Left cardiac atrium (tissue), 4 donors: ENCODE measurements at regions not wholly inside any gene's neighbourhood (a gene's known extent, or its start where the extent isn't known, plus 50 kb on each side); places are given as distances from the start of the nearest gene placed in this dataset.

Source experiments
- ATAC-seq, 2 donors: fragments of 200-7000 bp; cut with Tn5 transposase; one replicate each; pipeline ENCODE4 v1.9.1; 2020; ENCODE audit warnings: mild to moderate bottlenecking in 2 of 2, moderate library complexity in 2 of 2
- DNase-seq: peaks from one replicate; pipeline ENCODE4 v3.0.0-alpha.2; 2020
- intact Hi-C, 2 donors: fragments of 100-400 bp; cut with DNase I; formaldehyde crosslinking; loops; one replicate each; pipeline versions ENCODE4 v1.14.1 to v1.15.1; 2022 to 2023
- donor health status: DM: no; HTN: yes; CAD: no.
- donor health status: DM: no; HTN: yes; CAD: no; lungs with severe emphysema.
- donor health status: DM: yes; HTN: yes; CAD: no.
- donor health status: Dilated cardiomyopathy.

- DNase-seq (no peak), ATAC-seq (no peak)
- intact Hi-C loops: loop anchor here (5.0 to 10.0 kb wide), 3 partner anchors 224 to 489 kb away; no protein-coding TSS in a partner anchor
Measured at GRCh38 chr1:68340951-68341350, 108.6 kb upstream of the WLS start.

DNA sequence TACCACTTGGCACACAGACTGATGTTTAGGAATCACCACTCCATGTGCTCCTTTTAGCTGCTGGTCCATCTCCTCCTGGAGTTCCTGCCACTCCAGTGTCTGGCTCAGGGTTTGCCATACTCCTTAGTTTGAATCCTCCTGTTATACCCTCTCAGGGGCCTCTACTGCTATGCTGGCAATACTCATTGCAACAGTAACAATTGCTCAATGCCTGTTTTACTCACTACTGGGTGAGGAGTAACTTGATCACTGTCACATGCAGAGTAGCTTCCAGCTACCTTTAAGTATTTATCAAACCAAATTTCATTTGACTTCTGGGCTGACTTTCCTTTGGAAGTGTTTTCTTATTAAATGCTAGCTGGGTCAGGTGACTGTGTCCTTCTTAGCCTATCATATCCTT is 107.2 kb upstream of the WLS start:
- peak in 1 of 2 donors; percentile 56 for ATAC-seq
- intact Hi-C loops: no loop called here

GRCh38 chr1:68338081-68338480 is 105.8 kb upstream of the WLS start:
- ATAC-seq: peak in 1 of 2 donors; percentile 42
- DNase-seq: no peak
- intact Hi-C loops: no loop called here

More for the DNA sequence above, 107.2 kb upstream of the WLS start:
- DNase-seq: no peak

DNA sequence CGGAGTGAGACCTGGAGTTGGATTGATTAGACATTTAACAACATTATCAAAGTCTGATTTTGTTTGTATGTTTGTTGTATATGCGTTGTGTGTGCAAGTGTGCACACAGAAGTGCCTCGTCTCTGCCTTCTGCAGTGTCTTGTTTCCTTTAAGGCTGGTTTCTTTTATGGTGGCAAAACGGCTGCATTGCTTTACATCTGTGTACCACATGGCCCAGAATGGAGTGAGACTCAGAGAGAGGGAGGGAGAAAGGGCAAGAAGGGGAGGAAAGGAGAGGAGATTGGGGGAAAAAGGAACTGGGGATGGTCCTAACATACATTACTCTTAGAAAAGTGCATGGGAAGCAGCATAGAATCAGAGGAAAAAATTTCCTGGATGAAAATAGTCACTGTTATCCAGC is 99.7 kb upstream of the WLS start:
- intact Hi-C loops: no loop called here
- no peak for ATAC-seq
- no peak for DNase-seq

GRCh38 chr1:68331117-68331865 is 99.0 kb upstream of the WLS start:
- DNase-seq (no peak), ATAC-seq (peak in 1 of 2 donors; percentile 71)
- intact Hi-C loops: no loop called here

- ATAC-seq: no peak
- intact Hi-C loops: no loop called here
- no peak for DNase-seq
Measured at GRCh38 chr1:68330391-68330790, 98.1 kb upstream of the WLS start.

DNA sequence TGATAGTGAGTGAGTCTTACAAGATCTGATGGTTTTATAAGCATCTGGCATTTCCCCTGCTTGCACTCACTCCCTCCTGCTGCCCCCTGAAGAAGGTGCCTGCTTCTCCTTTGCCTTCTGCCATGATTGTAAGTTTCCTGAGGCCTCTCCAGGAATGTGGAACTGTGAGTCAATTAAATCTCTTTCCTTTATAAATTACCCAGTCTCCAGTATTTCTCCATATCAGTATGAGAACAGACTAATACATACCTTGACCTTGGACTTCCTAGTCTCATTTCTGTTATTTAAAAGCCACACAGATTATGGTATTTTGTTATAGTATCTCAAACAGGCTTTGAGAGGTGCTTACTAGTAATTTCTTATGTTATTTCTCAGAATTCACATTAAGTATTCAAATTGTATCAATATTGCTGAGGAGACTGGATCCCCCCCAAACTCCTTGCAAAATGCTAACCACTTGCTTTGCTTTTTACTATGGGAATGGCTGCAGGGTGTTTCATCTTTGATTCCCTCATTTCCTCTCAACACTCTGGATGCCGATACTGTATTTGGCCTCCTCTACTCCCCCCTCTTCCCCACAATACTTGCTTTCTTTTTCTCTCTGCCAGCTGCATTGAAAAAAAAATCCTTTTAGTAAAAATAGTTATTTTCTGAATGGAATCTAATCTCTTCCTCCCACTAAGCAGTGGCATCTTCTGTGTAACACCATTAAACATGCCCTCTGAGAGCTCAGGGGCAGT is 96.9 kb upstream of the WLS start:
- DNase-seq (no peak), ATAC-seq (no peak)
- intact Hi-C loops: no loop called here

DNA sequence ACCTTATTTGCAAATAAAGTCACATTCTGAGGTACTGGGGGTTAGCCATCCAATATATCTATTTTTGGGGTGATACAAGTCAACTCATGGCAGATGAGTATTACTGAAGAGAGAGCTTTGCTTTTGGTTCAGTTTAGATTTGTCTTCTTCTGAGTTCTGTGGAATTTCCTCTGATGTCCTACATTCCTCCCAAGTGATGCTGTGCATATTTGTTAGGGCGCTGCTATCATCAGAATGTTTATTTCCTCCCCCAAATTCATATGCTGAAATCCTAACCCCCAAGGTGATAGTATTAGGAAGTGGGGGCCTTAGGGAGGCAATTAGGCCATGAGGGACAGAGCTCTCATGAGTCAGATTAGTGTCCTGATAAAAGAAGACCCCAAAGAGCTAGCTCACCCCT is 96.2 kb upstream of the WLS start:
- ATAC-seq (no peak), DNase-seq (no peak)
- intact Hi-C loops: no loop called here

DNA sequence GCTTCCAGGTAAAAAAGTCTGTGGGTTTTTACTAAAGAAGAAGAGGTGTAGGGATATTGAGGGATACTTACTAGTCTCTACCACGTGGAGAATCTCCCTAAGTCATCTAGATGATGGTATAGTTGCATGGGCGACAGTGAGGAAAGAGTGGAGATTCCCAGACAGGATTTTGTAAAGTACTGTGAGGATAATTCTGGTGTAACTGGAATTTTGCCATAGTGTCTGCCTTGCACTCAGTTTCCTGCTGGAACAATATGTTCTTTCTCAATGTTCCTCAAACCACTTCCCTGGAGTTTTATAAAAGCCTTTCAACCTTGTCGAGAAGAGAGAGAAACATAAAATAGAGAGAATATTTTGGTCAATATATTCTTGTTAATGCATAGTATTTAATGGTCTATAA is 95.1 kb upstream of the WLS start:
- intact Hi-C loops: no loop called here
- no peak for DNase-seq
- ATAC-seq: peak in 1 of 2 donors; percentile 26

DNA sequence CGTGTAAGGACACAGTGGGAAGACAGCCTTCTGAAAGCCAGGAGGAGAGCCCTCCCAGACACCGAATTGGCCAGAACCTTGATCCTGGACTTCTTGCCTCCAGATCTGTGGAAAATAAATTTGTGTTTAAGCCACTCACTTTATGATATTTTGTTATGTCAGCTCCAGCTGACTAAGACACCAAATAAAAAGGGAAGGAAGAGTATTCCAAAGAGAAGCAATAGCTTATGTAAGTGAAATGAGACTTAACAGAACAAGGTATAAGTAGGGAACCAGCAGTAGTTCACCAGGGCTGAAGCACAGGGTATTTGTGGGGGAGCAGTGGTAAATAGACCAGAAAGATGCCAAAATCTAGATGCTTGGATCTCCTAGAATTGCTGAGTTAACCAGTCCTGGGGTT is 94.2 kb upstream of the WLS start:
- DNase-seq: no peak
- ATAC-seq: no peak
- intact Hi-C loops: no loop called here

DNA sequence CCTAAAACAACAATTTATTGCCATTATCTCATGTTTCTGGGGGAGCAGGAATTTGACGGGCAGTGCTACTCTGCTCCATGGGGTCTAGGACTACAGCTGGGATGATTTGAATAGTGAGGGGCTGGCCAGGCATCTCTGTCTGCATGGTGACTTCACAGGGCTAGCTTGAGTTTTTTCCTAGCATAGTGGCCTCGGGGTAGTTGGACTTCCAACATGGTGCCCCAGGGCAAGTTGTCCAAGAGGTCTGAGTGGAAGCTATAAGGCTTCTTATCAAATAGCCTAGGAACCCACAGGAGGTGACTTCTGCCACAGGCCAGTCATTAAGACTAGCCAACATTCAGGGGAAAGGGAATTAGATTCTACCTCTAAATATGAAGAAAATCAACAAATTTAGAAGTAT is 92.0 kb upstream of the WLS start:
- DNase-seq (no peak), ATAC-seq (no peak)

DNA sequence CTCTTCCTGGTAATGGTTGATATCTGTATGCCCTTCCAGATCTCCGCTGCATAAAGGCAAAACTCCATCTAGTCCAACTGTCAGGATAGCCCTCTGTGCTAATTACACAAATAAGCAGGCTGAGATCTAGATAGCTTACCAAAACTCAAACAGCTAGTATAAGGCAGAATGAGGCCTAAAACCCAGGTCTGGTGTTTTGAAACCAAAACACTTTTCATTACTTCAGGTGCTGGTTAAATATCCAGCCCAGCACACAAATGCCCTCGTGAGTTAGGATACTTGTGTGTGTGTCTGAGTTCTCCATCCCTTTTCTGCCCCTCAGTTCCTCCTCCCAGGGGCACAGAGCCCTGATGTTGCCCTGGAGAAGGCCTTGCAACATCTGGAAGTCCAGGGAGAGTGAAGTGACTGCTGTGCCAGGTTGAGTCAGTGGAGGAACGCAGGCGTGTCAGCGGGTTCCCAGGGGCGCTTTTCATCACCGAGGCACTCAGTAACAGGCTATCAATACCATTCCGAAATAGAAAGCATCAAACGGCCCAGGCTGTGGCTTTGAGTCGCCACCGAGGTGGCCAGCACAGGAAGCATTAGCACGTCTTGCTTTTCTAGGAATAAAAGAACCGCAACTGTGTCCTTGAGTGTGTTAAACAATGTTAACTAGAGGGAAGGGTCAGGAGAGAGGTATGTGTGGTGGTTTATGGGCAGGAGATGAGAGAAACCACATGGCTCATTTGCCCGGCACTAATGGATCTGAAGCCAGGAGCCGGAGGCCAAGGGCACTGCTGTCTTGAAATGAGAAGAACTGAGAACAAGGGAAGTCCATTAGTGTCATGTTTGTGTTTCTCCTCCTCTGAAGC is 90.7 kb upstream of the WLS start:
- intact Hi-C loops: loop anchor here (5.0 kb wide), 2 partner anchors 91 to 206 kb away; partner anchors contain the start of gene WLS (in 1 of the 2)
- DNase-seq: no peak
- ATAC-seq: peak in 1 of 2 donors; percentile 23

More for the DNA sequence above, 92.0 kb upstream of the WLS start:
- intact Hi-C loops: loop anchor here (5.0 kb wide), 2 partner anchors 92 to 207 kb away; partner anchors contain the start of gene WLS (in 1 of the 2)

GRCh38 chr1:68322096-68322495 is 89.8 kb upstream of the WLS start:
- DNase-seq: no peak
- intact Hi-C loops: loop anchor here (5.0 kb wide), 2 partner anchors 90 to 205 kb away; partner anchors contain the start of gene WLS (in 1 of the 2)
- no peak for ATAC-seq

DNA sequence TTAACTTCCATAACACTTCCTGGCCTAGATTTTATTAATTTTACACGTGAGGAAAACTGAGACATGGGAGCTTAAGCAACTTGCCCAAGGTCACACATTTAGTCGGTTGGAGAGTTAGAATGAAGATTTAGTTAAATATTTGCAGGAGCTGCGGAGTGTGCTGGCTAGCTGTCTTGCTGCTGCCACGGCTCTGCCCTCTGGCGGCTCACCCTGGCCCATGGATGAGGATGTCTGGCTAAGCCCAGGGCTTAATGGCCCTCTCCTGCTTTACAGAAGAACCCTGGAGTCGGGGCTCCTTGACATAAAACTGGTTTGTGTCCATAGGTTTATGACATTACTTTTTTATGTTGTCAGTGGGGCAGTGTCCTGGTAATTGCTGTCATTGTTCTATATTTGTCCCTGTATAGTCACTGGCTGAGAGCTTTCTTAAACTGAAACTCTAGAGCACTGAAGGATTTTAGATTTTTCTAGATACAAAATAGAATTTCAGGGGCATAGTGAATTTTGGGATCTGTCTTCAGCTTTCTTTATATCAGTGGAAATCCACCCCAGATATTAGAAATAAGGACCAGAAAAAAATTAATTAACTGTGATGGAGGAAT is 88.9 kb upstream of the WLS start:
- intact Hi-C loops: loop anchor here (2.0 to 5.0 kb wide), 3 partner anchors 89 to 204 kb away; partner anchors contain the start of gene WLS (in 1 of the 2)
- peak; percentile 94 to 96 for ATAC-seq
- peak; percentile 74 for DNase-seq

DNA sequence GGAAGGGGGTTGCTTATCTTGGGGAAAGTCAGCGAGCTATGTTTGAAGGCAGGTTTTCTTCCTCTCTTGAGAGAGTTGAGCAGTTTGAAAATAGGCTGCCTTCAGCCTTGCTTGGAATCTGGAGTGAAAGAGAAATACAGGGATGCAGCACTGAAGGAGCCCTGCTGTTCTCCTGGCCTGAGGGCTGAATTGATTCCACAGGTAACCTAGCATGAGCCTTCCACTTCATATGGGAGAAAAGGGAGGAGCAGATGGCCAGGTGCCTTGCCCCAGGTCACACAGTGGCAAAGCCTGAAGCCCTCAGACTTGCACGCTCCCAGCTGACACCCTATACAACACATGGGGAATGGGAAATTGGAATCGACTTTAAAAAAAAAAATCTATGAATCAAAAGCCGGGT is 88.0 kb upstream of the WLS start:
- no peak for ATAC-seq
- DNase-seq: no peak
- intact Hi-C loops: loop anchor here (2.0 to 5.0 kb wide), 3 partner anchors 88 to 204 kb away; partner anchors contain the start of gene WLS (in 1 of the 2)

GRCh38 chr1:68319907-68320306 is 87.6 kb upstream of the WLS start:
- no peak for DNase-seq
- no peak for ATAC-seq
- intact Hi-C loops: loop anchor here (2.0 to 5.0 kb wide), 3 partner anchors 88 to 203 kb away; partner anchors contain the start of gene WLS (in 1 of the 2)

DNA sequence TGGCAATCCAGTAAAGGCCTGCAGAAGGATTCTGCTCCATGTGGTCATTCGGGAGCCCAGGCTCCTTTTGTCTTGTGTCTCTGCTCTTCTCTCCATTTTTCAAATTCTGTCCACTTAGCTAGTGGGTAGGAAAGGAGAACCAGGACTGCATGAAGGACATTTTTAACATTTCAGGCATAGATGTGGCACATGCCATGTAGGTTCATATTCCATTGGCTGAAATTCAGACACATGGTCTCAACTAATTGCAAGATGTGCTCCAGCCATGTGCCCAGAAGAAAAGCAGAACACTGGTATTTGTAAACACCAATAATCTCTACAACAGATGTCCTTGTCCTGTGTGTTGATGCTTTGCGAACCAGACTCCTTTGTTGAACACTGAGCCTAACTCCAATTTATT is 85.2 kb upstream of the WLS start:
- no peak for ATAC-seq
- intact Hi-C loops: no loop called here
- DNase-seq: no peak

DNA sequence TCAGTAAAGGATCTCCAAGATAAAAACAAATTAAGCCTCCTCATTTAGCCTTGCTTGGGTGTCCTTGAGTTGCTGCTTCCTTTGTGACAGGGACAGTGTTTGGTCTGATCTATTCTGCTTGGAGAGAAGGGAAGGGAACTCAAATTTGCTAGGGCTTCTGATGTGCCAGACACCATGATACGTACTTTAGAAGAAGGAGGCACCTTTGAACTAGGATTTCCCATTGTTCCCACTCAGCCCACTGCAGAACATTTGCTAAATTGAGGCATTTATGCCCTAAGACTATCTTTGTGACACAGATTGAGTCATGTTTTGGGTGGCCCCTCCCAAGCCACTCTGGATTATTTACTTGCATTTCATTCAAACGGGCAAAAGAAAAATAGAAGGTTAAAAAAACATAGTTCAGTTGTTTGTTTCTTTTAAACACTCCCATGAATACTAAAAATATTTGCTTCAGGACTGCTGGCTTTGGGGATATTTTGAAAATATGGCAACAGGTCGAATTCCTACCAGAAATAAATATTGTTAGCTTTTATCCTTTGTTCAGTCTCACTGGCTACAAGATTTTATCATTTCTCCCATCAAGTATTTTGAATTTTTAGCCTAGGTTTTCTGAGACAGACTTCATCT is 81.9 kb upstream of the WLS start:
- ATAC-seq: no peak
- intact Hi-C loops: no loop called here
- no peak for DNase-seq
